ENCODE measurements at regions not wholly inside any gene's neighbourhood (a gene's known extent, or its start where the extent isn't known, plus 50 kb on each side); places are given as distances from the start of the nearest gene placed in this dataset.

- TF ChIP-seq MAZ (IDR thresholded peaks at IDR 0.05; ENCODE audit: borderline replicate concordance, low read depth, low read length) (no peak), MAZ (CRISPR knock-in tag; IDR thresholded peaks at IDR 0.05; ENCODE audit: low read depth) (0 out of 2 replicates have a peak, but pooled peaks have one; percentile 2), CHD4 (IDR thresholded peaks at IDR 0.05; ENCODE audit: borderline replicate concordance, low read length) (peak; percentile 21; the same call in 1 of the 2 replicates)
These were observed 138.8 kb upstream of the RAB4A start (continued) for GRCh38 chr1:229132106-229132443.

- DNase-seq (ENCODE audit: low spot score) (no peak), FAIRE-seq (no peak), ATAC-seq (no peak)
- POLR2A ChIA-PET = interaction anchor here (1.0 to 4.8 kb wide), 7 partner anchors 15 to 295 kb away, joined by 3 to 56 read pairs (median 21); no protein-coding TSS in a partner anchor
- TF ChIP-seq HNRNPH1 (optimal IDR thresholded peaks at IDR 0.05; ENCODE audit: low read depth, low read length) (no peak), POGK (CRISPR knock-in tag; conservative IDR thresholded peaks at IDR 0.05) (0 out of 2 replicates have a peak, but pooled peaks have one; percentile 34), BCL6 (CRISPR knock-in tag; IDR thresholded peaks at IDR 0.05) (peak; percentile 68), SMAD3 (CRISPR knock-in tag; IDR thresholded peaks at IDR 0.05) (0 out of 2 replicates have a peak, but pooled peaks have one; percentile 27)
- CTCF ChIA-PET (ENCODE audit: low intra/inter-chr PET ratio, low total read pairs) = no interaction called here
- H3K4me1 ChIP-seq (ENCODE audit: insufficient read depth, low read length) = peaks cover 70% of the 10 kb centered on the region
- no peaks in the 10 kb centered on the region for H4K20me1 ChIP-seq (ENCODE audit: insufficient read depth, low read length)
- peak overlapping the region; percentile 100 for H3K27ac ChIP-seq (ENCODE audit: extremely low read length, insufficient read depth, low read length)
- peaks cover 24% of the 10 kb centered on the region for H3K9me3 ChIP-seq (ENCODE audit: low read length)
- H3K4me3 ChIP-seq (replicated peaks in 1 of 3; ENCODE audit: insufficient read depth in 1 of 3, low read depth in 2 of 3, low read length in 3 of 3) = no peak overlapping the region
- H3K4me2 ChIP-seq (ENCODE audit: low read depth, low read length) = no peak overlapping the region
- in situ Hi-C loops (cut with HindIII; ENCODE audit: extremely low pct_ligation_motif_present, low pct_unique_long_range_greater_than_20kb) = no loop called here
- no TSS peak for BruUV-seq (replicated peaks)
- no peaks in the 10 kb centered on the region for H3K79me2 ChIP-seq (ENCODE audit: insufficient read depth, low read length)
- no peaks in the 10 kb centered on the region for H3K36me3 ChIP-seq (replicated peaks in 1 of 2; ENCODE audit: control insufficient read depth in 1 of 2, insufficient read depth in 2 of 2, low read length in 2 of 2)
- intact Hi-C loops (cut with micrococcal nuclease; ENCODE audit: unreplicated experiment) = loop anchor here (10.0 kb wide), 1 partner anchor 298 kb away; no protein-coding TSS in a partner anchor
- no peak overlapping the region for H2AFZ ChIP-seq (ENCODE audit: low read length)
- H3K27me3 ChIP-seq (ENCODE audit: control insufficient read depth in 1 of 2, insufficient read depth in 2 of 2, low read length in 2 of 2) = no peaks in the 10 kb centered on the region
- H3K9ac ChIP-seq (ENCODE audit: insufficient read depth, low read depth, low read length) = no peak overlapping the region; the same call in 1 of the 2 replicates
These were observed 138.2 kb upstream of the RAB4A start for GRCh38 chr1:229132706-229133105.

Data from HepG2 (cell line).